Suppressor macrophage treated with lipopolysaccharide for 4 hours (primary cell): ENCODE measurements at regions not wholly inside any gene's neighbourhood (a gene's known extent, or its start where the extent isn't known, plus 50 kb on each side); places are given as distances from the start of the nearest gene placed in this dataset.
"Not testable (repeated sequence)": the region's sequence is repeated elsewhere in the genome, so short reads cannot be mapped to it uniquely, and the experiment has no call there.

Source experiments
- DNase-seq: peaks from one replicate; pipeline ENCODE4 v3.0.0-alpha.2; 2020

- no peak for DNase-seq
Measured at GRCh38 chr6:92008757-92009502, 1410.4 kb downstream of the EPHA7 start.

GRCh38 chr6:92000112-92000511, 1413.2 kb upstream of the MAP3K7 start:
- no peak for DNase-seq

- no peak for DNase-seq
Measured at GRCh38 chr6:91994787-91995186, 1407.9 kb upstream of the MAP3K7 start.

- no peak for DNase-seq
Measured at GRCh38 chr6:91982559-91982958, 1395.7 kb upstream of the MAP3K7 start.

- DNase-seq = no peak
Measured at GRCh38 chr6:91976797-91977196, 1389.9 kb upstream of the MAP3K7 start.

GRCh38 chr6:91970700-91971099, 1383.8 kb upstream of the MAP3K7 start:
- DNase-seq = no peak

DNA sequence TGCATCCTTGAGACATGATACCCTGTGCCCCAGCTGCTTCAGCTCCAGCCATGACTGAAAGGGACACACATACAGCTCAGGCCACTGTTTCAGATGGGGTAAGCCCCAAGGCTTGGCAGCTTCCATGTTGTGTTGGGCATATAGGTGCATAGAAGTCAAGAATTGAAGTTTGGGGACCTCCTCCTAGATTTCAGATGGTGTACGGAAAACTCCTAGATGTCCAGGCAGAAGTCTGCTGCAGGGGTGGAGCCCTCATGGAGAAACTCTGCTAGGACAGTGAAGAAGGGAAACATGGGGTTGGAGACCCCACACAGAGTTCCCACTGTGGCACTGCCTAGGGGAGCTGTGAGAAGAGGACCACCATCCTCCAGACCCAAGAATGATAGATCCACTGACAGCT, 1379.0 kb upstream of the MAP3K7 start:
- DNase-seq = no peak

DNA sequence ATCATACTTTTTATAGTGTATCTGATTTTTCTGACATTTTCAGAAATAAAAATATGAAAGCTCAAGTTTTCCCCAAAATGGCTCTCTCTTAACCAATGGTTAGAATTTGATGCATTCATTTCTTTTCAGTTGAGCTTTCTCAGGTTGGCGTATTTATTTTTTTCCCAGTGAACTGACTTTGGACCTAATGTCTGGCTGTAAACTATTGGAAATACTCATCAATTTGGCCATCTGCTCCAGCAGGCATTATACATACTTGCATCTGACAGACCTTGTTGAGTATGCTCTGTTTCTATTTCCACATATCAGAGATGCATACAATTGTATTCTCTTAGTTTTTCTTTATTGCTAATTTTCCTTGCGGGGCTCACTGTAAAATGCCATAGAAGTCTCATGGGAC, 1374.8 kb upstream of the MAP3K7 start:
- no peak for DNase-seq

GRCh38 chr6:91961236-91961635, 1374.4 kb upstream of the MAP3K7 start:
- DNase-seq = no peak

GRCh38 chr6:91941838-91942237, 1355.0 kb upstream of the MAP3K7 start:
- DNase-seq = no peak

- DNase-seq = no peak
Measured at GRCh38 chr6:91940801-91941200, 1353.9 kb upstream of the MAP3K7 start.

GRCh38 chr6:91926827-91927226, 1340.0 kb upstream of the MAP3K7 start:
- no peak for DNase-seq

DNA sequence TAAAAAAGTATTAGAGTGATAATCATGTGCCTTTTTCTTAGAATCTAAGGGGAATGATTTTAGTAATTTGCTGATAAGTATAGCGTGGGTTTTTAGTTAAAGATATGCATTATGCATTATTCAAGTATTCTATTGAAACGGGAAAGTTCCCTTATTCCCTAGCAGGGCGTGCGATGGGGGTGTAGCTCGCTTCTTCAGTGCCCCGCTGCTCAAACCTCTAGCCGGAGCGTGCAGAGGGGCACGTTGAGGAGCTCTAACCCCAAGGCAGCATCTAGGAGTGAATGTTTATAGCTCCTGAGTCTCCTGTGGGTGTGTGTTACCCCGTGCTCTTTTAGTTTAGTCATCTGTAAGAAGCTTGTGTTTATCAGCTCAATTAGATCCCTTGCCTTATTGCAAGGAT, 1339.5 kb upstream of the MAP3K7 start:
- no peak for DNase-seq

- DNase-seq = no peak
Measured at GRCh38 chr6:91911945-91912344, 1325.1 kb upstream of the MAP3K7 start.

DNA sequence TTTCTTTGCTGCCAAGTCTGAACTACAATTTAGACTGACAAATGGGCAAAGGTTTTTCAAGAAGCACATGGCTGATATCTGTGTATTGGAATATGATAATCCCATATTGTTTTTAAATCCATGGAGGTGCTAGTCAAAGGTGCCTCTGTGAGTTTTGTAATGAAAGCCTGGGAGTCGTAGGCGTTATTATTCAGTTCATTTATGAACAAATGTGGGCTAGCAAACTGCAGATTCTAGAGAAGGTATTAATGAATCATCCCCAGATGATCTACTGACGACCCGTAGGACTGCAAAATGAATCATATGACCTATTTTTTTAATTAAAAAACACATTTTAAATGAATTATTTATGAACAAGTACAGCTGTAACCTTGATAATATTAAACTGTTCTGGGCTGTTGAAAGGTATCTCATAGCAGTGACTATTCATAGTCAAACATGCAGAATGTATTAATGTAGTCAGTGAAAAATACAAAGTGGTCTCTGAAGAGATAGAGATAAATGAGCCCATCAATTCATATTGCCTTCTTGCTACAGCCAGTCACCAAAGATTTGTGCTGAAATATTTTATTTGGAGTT, 1317.8 kb upstream of the MAP3K7 start:
- DNase-seq = no peak

DNA sequence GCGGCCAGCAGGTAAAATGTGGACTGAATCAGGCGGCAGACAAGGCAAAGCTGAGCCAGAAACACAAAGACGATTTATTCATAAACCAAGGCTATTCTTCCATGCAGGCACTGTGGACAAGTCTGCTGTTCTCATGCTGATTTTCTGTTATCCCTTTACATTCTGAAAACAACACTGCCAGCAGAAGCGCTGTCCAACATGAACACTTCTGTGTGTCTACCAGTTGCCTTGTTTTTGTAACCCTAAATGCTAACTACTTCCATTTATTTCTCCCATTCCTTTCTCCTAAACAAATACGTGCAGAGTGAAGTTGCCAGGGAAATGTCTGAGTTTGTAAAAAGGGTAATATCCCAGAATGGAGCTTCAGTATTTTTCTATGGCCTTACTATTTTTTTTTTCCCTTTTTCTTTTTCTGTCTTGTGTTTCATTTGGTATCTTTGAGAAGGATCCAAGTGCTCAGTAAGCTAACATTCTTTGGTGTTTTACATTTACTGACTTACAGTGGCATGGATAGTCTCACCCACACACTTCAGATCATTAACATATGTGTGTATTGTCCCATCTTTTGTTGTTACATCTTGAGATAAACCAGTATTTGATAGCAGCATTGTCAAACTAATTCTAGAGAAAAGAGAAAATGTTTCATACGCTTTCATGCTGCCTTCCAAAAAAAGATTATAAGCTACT, 1308.9 kb upstream of the MAP3K7 start:
- DNase-seq = no peak

DNA sequence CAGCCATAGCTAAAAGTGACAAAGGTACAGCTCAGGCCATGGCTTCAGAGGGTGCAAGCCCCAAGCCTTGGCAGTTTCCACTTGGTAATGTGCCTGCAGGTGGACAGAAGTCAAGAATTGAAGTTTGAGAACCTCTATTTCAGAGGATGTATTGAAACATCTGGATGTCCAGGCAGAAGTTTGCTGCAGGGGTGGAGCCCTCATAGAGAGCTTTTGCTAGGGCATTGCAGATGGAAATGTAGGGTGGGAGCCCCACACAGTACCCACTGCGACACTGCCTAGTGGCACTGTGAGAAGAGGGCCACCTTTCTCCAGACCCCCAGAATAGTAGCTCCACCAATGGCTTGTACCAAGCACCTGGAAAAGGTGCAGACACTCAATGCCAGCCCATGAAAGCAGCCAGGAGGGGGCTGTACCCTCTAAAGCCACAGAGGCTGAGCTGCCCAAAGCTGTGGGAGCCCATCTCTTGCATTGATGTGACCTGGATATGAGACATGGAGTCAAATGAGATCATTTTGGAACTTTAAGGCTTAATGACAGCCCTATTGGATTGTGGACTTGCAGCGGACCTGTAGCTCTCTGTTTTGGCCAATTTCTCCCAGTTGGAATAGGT, 1299.4 kb upstream of the MAP3K7 start:
- DNase-seq = no peak

GRCh38 chr6:91881791-91882190, 1294.9 kb upstream of the MAP3K7 start:
- DNase-seq = not testable (repeated sequence)

DNA sequence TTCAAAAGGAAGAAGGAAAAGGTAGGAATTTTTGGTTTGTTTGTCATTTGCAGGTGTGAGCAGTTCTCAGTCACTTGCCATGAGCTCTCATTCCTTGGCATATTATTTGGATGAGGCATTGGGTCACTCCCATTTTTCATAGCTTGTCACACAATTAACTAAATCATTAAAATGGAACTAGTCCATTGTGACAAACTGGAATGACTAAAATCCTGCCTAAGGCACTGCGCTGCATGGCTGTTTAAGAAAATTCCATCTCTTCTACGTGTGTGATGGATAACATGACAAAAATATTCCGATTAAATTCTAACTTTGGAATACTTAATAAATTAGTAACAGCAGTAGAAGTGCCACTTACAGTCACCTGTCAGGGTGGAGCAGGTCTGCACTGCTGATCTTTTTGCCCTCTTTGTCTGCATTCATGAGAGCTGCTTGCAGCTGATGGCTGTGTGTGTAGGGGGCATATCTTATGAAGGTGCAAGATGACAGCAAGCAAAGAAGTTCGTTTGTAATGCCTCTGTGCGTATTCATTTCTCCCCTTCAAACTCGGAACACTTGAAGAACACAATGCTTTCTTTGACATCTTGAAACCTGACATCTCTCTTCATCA, 1292.6 kb upstream of the MAP3K7 start:
- DNase-seq = no peak

GRCh38 chr6:91877994-91878393, 1291.1 kb upstream of the MAP3K7 start:
- no peak for DNase-seq

- no peak for DNase-seq
Measured at GRCh38 chr6:91874971-91875370, 1288.1 kb upstream of the MAP3K7 start.

GRCh38 chr6:91868539-91869202, 1281.8 kb upstream of the MAP3K7 start:
- no peak for DNase-seq

GRCh38 chr6:91865889-91866288, 1279.0 kb upstream of the MAP3K7 start:
- DNase-seq = no peak
